Sigmoid colon (tissue), 6 donors: ENCODE measurements at regions not wholly inside any gene's neighbourhood (a gene's known extent, or its start where the extent isn't known, plus 50 kb on each side); places are given as distances from the start of the nearest gene placed in this dataset.

Experiments used
- DNase-seq: peaks from one replicate; pipeline ENCODE4 v3.0.0-alpha.2; 2019
- H3K27ac ChIP-seq, 4 donors: fragments of 200-600 bp; sonication (generic); one replicate each; pipeline ENCODE4 v1.5.1; 2016 to 2019; ENCODE audit warnings: mild to moderate bottlenecking in 1 of 4
- H3K27me3 ChIP-seq, 3 donors: fragments of 200-600 bp; sonication (generic); one replicate each; pipeline ENCODE4 v1.5.1; 2019; ENCODE audit warnings: mild to moderate bottlenecking in 1 of 3
- H3K36me3 ChIP-seq, 4 donors: fragments of 200-600 bp; sonication (generic); one replicate each; pipeline ENCODE4 v1.5.1; 2016 to 2019
- H3K4me1 ChIP-seq, 4 donors: fragments of 200-600 bp; sonication (generic); one replicate each; pipeline ENCODE4 v1.5.1; 2017 to 2019
- H3K4me3 ChIP-seq, 4 donors: fragments of 200-600 bp; sonication (generic); one replicate each; pipeline ENCODE4 v1.5.1; 2017 to 2019; ENCODE audit warnings: mild to moderate bottlenecking in 2 of 4, moderate library complexity in 1 of 4
- H3K9me3 ChIP-seq, 4 donors: fragments of 200-600 bp in 3 of 4; sonication (generic) in 3 of 4; one replicate each; pipeline versions ENCODE4 v1.5.1 to v1.6.1; 2013 to 2019
- EP300 ChIP-seq, 4 donors: sonication (generic); formaldehyde crosslinking; IDR thresholded peaks; one replicate each; pipeline ENCODE4 v1.6.1; 2017; ENCODE audit warnings: antibody characterized with exemption in 4 of 4
- POLR2A ChIP-seq, 2 donors: fragments of 450-650 bp; IDR thresholded peaks; one replicate each; pipeline ENCODE4 v1.6.1; 2016; ENCODE audit warnings: antibody characterized with exemption in 2 of 2, mild to moderate bottlenecking in 2 of 2, moderate library complexity in 2 of 2
- POLR2AphosphoS5 ChIP-seq, 4 donors: sonication (generic); formaldehyde crosslinking; IDR thresholded peaks; one replicate each; pipeline ENCODE4 v1.6.1; 2017; ENCODE audit warnings: antibody characterized with exemption in 4 of 4
- WGBS, 2 donors: extraction: QIAGEN DNeasy Blood & Tissue Kit; methylation state at CpG; one replicate each; pipeline ENCODE4 v1.1.7; 2013; 5-methylcytosine and 5-hydroxymethylcytosine counted together
- intact Hi-C: fragments of 100-400 bp; cut with DNase I; formaldehyde crosslinking; loops from one replicate; pipeline ENCODE4 v1.15.1; 2023
- TF ChIP-seq, protein P1 (sequence below), 4 experiments: fragments of 450-650 bp in 3 of 4; fragments of 200-600 bp in 1 of 4; IDR thresholded peaks; one replicate each; pipeline ENCODE4 v1.5.1; 2016 to 2019; ENCODE audit warnings: antibody characterized with exemption in 4 of 4, mild to moderate bottlenecking in 3 of 4, moderate library complexity in 2 of 4
- donor health status: healthy with polysubstance abuse.
- donor health status: healthy.

GRCh38 chr1:29698626-29699025, 462.3 kb downstream of the PTPRU start:
- 84 to 89% methylated on average over 12 of the region's 12 CpGs for WGBS, 2 donors
- peaks cover 0 to 29% (median 16%) of the 10 kb centered on the region in 3 donors for H3K27me3 ChIP-seq
- intact Hi-C loops = no loop called here
- H3K27ac ChIP-seq = no peak overlapping the region
- no peak for DNase-seq
- no peak overlapping the region for H3K4me3 ChIP-seq
- no peaks in the 10 kb centered on the region for H3K9me3 ChIP-seq
- TF ChIP-seq EP300 (IDR thresholded peaks at IDR 0.05) = no peak
- TF ChIP-seq, protein P1, sequence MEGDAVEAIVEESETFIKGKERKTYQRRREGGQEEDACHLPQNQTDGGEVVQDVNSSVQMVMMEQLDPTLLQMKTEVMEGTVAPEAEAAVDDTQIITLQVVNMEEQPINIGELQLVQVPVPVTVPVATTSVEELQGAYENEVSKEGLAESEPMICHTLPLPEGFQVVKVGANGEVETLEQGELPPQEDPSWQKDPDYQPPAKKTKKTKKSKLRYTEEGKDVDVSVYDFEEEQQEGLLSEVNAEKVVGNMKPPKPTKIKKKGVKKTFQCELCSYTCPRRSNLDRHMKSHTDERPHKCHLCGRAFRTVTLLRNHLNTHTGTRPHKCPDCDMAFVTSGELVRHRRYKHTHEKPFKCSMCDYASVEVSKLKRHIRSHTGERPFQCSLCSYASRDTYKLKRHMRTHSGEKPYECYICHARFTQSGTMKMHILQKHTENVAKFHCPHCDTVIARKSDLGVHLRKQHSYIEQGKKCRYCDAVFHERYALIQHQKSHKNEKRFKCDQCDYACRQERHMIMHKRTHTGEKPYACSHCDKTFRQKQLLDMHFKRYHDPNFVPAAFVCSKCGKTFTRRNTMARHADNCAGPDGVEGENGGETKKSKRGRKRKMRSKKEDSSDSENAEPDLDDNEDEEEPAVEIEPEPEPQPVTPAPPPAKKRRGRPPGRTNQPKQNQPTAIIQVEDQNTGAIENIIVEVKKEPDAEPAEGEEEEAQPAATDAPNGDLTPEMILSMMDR (IDR thresholded peaks at IDR 0.05) = no peak
- no peak for TF ChIP-seq POLR2A (IDR thresholded peaks at IDR 0.05)
- TF ChIP-seq POLR2AphosphoS5 (IDR thresholded peaks at IDR 0.05) = no peak
- H3K4me1 ChIP-seq = no peaks in the 10 kb centered on the region
- no peaks in the 10 kb centered on the region for H3K36me3 ChIP-seq

DNA sequence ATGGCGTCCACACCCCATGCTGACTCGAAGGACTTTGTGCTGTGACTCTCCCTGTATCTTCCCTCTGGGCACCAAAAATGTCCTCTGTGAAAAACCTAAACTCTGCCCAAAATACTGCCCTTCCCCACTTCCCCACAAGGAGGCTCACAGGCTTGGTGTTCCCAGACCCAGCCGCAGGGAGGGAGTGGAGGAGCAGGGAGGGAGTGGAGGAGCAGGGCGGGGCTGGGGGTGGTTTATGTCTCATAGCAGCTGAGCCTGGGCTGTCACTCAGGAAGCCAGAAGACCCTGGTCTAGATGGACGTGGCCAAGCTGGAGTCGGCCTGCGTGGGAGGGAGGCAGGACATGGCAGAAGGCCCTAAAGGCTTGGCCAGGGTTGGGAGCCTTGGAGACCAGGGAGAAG, 461.7 kb downstream of the PTPRU start:
- Histone ChIP-seq H3K27ac (no peak overlapping the region), H3K27me3 (peaks cover 0 to 29% (median 16%) of the 10 kb centered on the region in 3 donors), H3K4me1 (no peaks in the 10 kb centered on the region), H3K36me3 (no peaks in the 10 kb centered on the region), H3K9me3 (no peaks in the 10 kb centered on the region), H3K4me3 (no peak overlapping the region)
- TF ChIP-seq, protein P1 (IDR thresholded peaks at IDR 0.05) = no peak
- no peak for TF ChIP-seq POLR2AphosphoS5 (IDR thresholded peaks at IDR 0.05)
- TF ChIP-seq EP300 (IDR thresholded peaks at IDR 0.05) = no peak
- TF ChIP-seq POLR2A (IDR thresholded peaks at IDR 0.05) = no peak
- WGBS, 2 donors = 25 to 56% methylated on average over 7 of the region's 7 CpGs
- intact Hi-C loops = no loop called here
- DNase-seq = no peak

DNA sequence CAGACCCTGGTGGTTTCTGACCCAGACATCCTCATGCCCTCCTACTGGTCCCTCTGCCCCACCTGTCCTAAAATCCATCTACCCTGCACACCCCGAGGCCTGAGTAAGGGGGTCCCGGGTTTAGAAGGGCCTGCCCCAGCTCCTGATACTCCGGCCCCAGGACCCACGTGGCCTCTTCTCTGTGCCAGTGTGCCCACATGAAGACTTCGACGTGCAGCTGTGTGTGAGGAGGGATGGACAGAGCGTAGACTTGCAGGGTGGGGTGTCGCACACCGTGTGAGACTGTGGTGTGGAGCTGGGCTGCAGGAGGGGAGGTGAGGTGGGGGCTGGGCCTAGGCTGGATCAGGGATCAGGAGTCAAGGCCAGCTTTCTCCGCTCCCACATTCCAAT, 461.1 kb downstream of the PTPRU start:
- intact Hi-C loops = no loop called here
- Histone ChIP-seq H3K27me3 (peaks cover 0 to 26% (median 16%) of the 10 kb centered on the region in 3 donors), H3K4me3 (no peak overlapping the region), H3K27ac (no peak overlapping the region), H3K9me3 (no peaks in the 10 kb centered on the region), H3K36me3 (no peaks in the 10 kb centered on the region), H3K4me1 (no peaks in the 10 kb centered on the region)
- no peak for DNase-seq
- no peak for TF ChIP-seq EP300 (IDR thresholded peaks at IDR 0.05)
- TF ChIP-seq, protein P1 (IDR thresholded peaks at IDR 0.05) = no peak
- TF ChIP-seq POLR2AphosphoS5 (IDR thresholded peaks at IDR 0.05) = no peak
- TF ChIP-seq POLR2A (IDR thresholded peaks at IDR 0.05) = no peak
- 73 to 86% methylated on average over 10 of the region's 10 CpGs for WGBS, 2 donors

GRCh38 chr1:29696656-29697390, 460.5 kb downstream of the PTPRU start:
- Histone ChIP-seq H3K9me3 (no peaks in the 10 kb centered on the region), H3K27ac (no peak overlapping the region), H3K4me1 (no peaks in the 10 kb centered on the region), H3K36me3 (no peaks in the 10 kb centered on the region), H3K4me3 (no peak overlapping the region), H3K27me3 (peaks cover 0 to 26% (median 16%) of the 10 kb centered on the region in 3 donors)
- intact Hi-C loops = no loop called here
- TF ChIP-seq POLR2AphosphoS5 (IDR thresholded peaks at IDR 0.05) = no peak
- TF ChIP-seq, protein P1 (IDR thresholded peaks at IDR 0.05) = no peak
- TF ChIP-seq EP300 (IDR thresholded peaks at IDR 0.05) = no peak
- no peak for TF ChIP-seq POLR2A (IDR thresholded peaks at IDR 0.05)
- 79 to 82% methylated on average over 20 of the region's 20 CpGs for WGBS, 2 donors
- DNase-seq = no peak

GRCh38 chr1:29695803-29696202, 459.5 kb downstream of the PTPRU start:
- Histone ChIP-seq H3K4me1 (no peaks in the 10 kb centered on the region), H3K27ac (no peak overlapping the region), H3K4me3 (no peak overlapping the region), H3K27me3 (peaks cover 0 to 28% (median 16%) of the 10 kb centered on the region in 3 donors), H3K9me3 (no peaks in the 10 kb centered on the region), H3K36me3 (no peaks in the 10 kb centered on the region)
- DNase-seq = no peak
- 43 to 73% methylated on average over 5 of the region's 5 CpGs for WGBS, 2 donors
- intact Hi-C loops = no loop called here
- TF ChIP-seq POLR2A (IDR thresholded peaks at IDR 0.05) (no peak), EP300 (IDR thresholded peaks at IDR 0.05) (no peak), POLR2AphosphoS5 (IDR thresholded peaks at IDR 0.05) (no peak)
- TF ChIP-seq, protein P1 (IDR thresholded peaks at IDR 0.05) = no peak
